HCT116 (cell line): ENCODE measurements at regions not wholly inside any gene's neighbourhood (a gene's known extent, or its start where the extent isn't known, plus 50 kb on each side); places are given as distances from the start of the nearest gene placed in this dataset.

ENCODE experiments used
- ATAC-seq: fragments of 200-7000 bp; cut with Tn5 transposase; 2 replicates; pipeline ENCODE4 v1.9.1; 2020; ENCODE audit warnings: mild to moderate bottlenecking, moderate library complexity
- BruUV-seq: library from RNA; stranded (reverse); fragments of 400-500 nt; replicated peaks from 2 replicates; lab custom pipeline; 2021; lab: Mats Ljungman, UMichigan
- CTCF ChIA-PET: fragments of 300-600 bp; sonication (Branson Sonifier 250); formaldehyde crosslinking; loops from one replicate; lab custom pipeline; 2021; ENCODE audit warnings: antibody characterized with exemption; lab: Charles Lee
- POLR2A ChIA-PET: fragments of 300-600, 350-600 bp; sonication (Branson Sonifier 250); formaldehyde crosslinking; loops from one replicate; lab custom pipeline; 2021; ENCODE audit warnings: antibody characterized with exemption; lab: Charles Lee
- RAD21 ChIA-PET, 2 experiments: fragments of 300-600 bp; sonication (Branson Sonifier 250); formaldehyde crosslinking; loops; one replicate each; lab custom pipeline; 2023; ENCODE audit warnings: low total read pairs in 2 of 2; ENCODE audit not compliant: uncharacterized antibody in 2 of 2, unreplicated experiment in 2 of 2, low non-redundant PET in 1 of 2; lab: Charles Lee
- DNase-seq: peaks from one replicate; pipeline ENCODE4 v3.0.0-alpha.2; 2010; ENCODE audit warnings: low read depth, low spot score
- H2AFZ ChIP-seq: fragments of 200-600 bp; shearing (Covaris generic), sonication (generic); 2 replicates; pipeline ENCODE4 v1.6.1; 2017; ENCODE audit warnings: low read depth, mixed run types, mixed read lengths, antibody characterized with exemption, low read length; ENCODE audit not compliant: poor library complexity, severe bottlenecking
- H3K27ac ChIP-seq: 2 replicates; pipeline ENCODE4 v1.5.1; 2012; ENCODE audit warnings: low read depth, low read length
- H3K27me3 ChIP-seq: fragments of 200-600 bp; sonication (generic); 2 replicates; pipeline ENCODE4 v1.6.1; 2016; ENCODE audit warnings: mixed run types, low read length, mixed read lengths; ENCODE audit not compliant: insufficient read depth
- H3K36me3 ChIP-seq, 2 experiments: fragments of 200-500 bp in 1 of 2; fragments of 200-600 bp in 1 of 2; sonication (Bioruptor generic) in 1 of 2; sonication (generic) in 1 of 2; 2 replicates each; pipeline versions ENCODE4 v1.5.1 to v1.6.1; 2014 to 2016; ENCODE audit warnings: low read length in 2 of 2, inconsistent platforms in 1 of 2, mixed read lengths in 1 of 2, mixed run types in 1 of 2; ENCODE audit not compliant: insufficient read depth in 2 of 2, control insufficient read depth in 1 of 2
- H3K4me1 ChIP-seq, 2 experiments: fragments of 200-600 bp in 1 of 2; sonication (generic) in 1 of 2; 2 replicates each; pipeline versions ENCODE4 v1.5.1 to v1.6.1; 2012 to 2017; ENCODE audit warnings: low read length in 2 of 2, inconsistent platforms in 1 of 2, mild to moderate bottlenecking in 1 of 2, mixed read lengths in 1 of 2, mixed run types in 1 of 2, moderate library complexity in 1 of 2; ENCODE audit not compliant: insufficient read depth in 2 of 2, control insufficient read depth in 1 of 2
- H3K4me2 ChIP-seq: fragments of 200-600 bp; sonication (generic); 2 replicates; pipeline ENCODE4 v1.6.1; 2017; ENCODE audit warnings: mixed run types, low read length, mixed read lengths
- H3K4me3 ChIP-seq, 2 experiments: fragments of 200-600 bp in 1 of 2; sonication (generic) in 1 of 2; replicated peaks in 1 of 2; 2 replicates each; pipeline ENCODE4 v1.5.1; 2011 to 2016; ENCODE audit warnings: low read length in 2 of 2, control low read depth in 1 of 2, low read depth in 1 of 2, mild to moderate bottlenecking in 1 of 2, mixed read lengths in 1 of 2, mixed run types in 1 of 2
- H3K79me2 ChIP-seq: fragments of 200-600 bp; sonication (generic); 2 replicates; pipeline ENCODE4 v1.6.1; 2017; ENCODE audit warnings: mild to moderate bottlenecking, mixed run types, low read length, moderate library complexity, mixed read lengths; ENCODE audit not compliant: insufficient read depth
- H3K9ac ChIP-seq: fragments of 200-600 bp; sonication (generic); 2 replicates; pipeline ENCODE4 v1.6.1; 2016; ENCODE audit warnings: low read length, mixed read lengths
- H3K9me2 ChIP-seq: fragments of 200-600 bp; sonication (generic), shearing (Covaris generic); 2 replicates; pipeline ENCODE4 v1.6.1; 2017; ENCODE audit warnings: mixed run types, mild to moderate bottlenecking, moderate library complexity; ENCODE audit not compliant: insufficient read depth
- H3K9me3 ChIP-seq, 2 experiments: fragments of 200-500 bp in 1 of 2; fragments of 200-600 bp in 1 of 2; sonication (Bioruptor generic) in 1 of 2; sonication (generic) in 1 of 2; 2 replicates each; pipeline ENCODE4 v1.6.1; 2014 to 2017; ENCODE audit warnings: low read length in 2 of 2, mixed read lengths in 2 of 2, inconsistent platforms in 1 of 2, low read depth in 1 of 2, mild to moderate bottlenecking in 1 of 2, mixed run types in 1 of 2, moderate library complexity in 1 of 2; ENCODE audit not compliant: control insufficient read depth in 1 of 2, insufficient read depth in 1 of 2
- H4K20me1 ChIP-seq: fragments of 200-600 bp; sonication (generic), shearing (Covaris generic); 2 replicates; pipeline ENCODE4 v1.6.1; 2017; ENCODE audit warnings: mixed run types, mild to moderate bottlenecking, moderate library complexity; ENCODE audit not compliant: insufficient read depth
- CBX3 ChIP-seq: IDR thresholded peaks from 2 replicates; pipeline ENCODE4 v1.6.1; 2012; ENCODE audit warnings: low read depth
- CEBPB ChIP-seq: IDR thresholded peaks from 2 replicates; pipeline ENCODE4 v1.6.1; 2012; ENCODE audit warnings: low read depth
- EGR1 ChIP-seq: IDR thresholded peaks from 2 replicates; pipeline ENCODE4 v1.6.1; 2012; ENCODE audit warnings: low read depth
- ELF1 ChIP-seq: IDR thresholded peaks from 2 replicates; pipeline ENCODE4 v1.6.1; 2012; ENCODE audit warnings: low read depth, borderline replicate concordance
- EZH2 ChIP-seq: fragments of 200-600 bp; sonication (generic); IDR thresholded peaks from 2 replicates; pipeline ENCODE4 v1.6.1; 2017; ENCODE audit warnings: antibody characterized with exemption, mixed run types
- EZH2phosphoT487 ChIP-seq: fragments of 200-600 bp; IDR thresholded peaks from 2 replicates; pipeline ENCODE4 v1.6.1; 2018; ENCODE audit warnings: antibody characterized with exemption, borderline replicate concordance
- FOSL1 ChIP-seq: IDR thresholded peaks from 2 replicates; pipeline ENCODE4 v1.6.1; 2012; ENCODE audit warnings: low read depth
- JUND ChIP-seq: IDR thresholded peaks from 2 replicates; pipeline ENCODE4 v1.6.1; 2012
- POLR2A ChIP-seq: IDR thresholded peaks from 2 replicates; pipeline ENCODE4 v1.7.0; 2011; ENCODE audit warnings: borderline replicate concordance; ENCODE audit not compliant: insufficient read depth, insufficient read length; ENCODE audit errors: extremely low read depth
- RAD21 ChIP-seq: IDR thresholded peaks from 2 replicates; pipeline ENCODE4 v1.6.1; 2012; ENCODE audit warnings: low read depth, mild to moderate bottlenecking
- SIN3A ChIP-seq: IDR thresholded peaks from 2 replicates; pipeline ENCODE4 v1.6.1; 2012; ENCODE audit warnings: low read depth
- SP1 ChIP-seq: IDR thresholded peaks from 2 replicates; pipeline ENCODE4 v1.6.1; 2012; ENCODE audit warnings: low read depth
- TCF7L2 ChIP-seq: IDR thresholded peaks from 2 replicates; pipeline ENCODE4 v1.7.0; 2011; ENCODE audit warnings: borderline replicate concordance, inconsistent platforms; ENCODE audit not compliant: insufficient read depth, insufficient read length; ENCODE audit errors: extremely low read depth
- YY1 ChIP-seq: IDR thresholded peaks from 2 replicates; pipeline ENCODE4 v1.6.1; 2011; ENCODE audit warnings: low read length, low read depth, moderate library complexity, mild to moderate bottlenecking; ENCODE audit not compliant: insufficient replicate concordance; ENCODE audit errors: extremely low read depth
- ZFX ChIP-seq: fragments of 450-650 bp; IDR thresholded peaks from 2 replicates; pipeline ENCODE4 v1.6.1; 2017
- intact Hi-C: fragments of 100-400 bp; cut with micrococcal nuclease; formaldehyde crosslinking; loops from 2 replicates; pipeline ENCODE4 v1.10.0; 2022
- TF ChIP-seq, protein P1 (sequence below): IDR thresholded peaks from 2 replicates; pipeline ENCODE4 v1.6.1; 2012; ENCODE audit warnings: low read depth
- TF ChIP-seq, protein P2 (sequence below): IDR thresholded peaks from 2 replicates; pipeline ENCODE4 v1.6.1; 2012
- TF ChIP-seq, protein P3 (sequence below), 3 experiments: fragments of 200-600 bp in 1 of 3; sonication (generic) in 1 of 3; IDR thresholded peaks in 2 of 3; conservative IDR thresholded peaks in 1 of 3; 2 replicates each; pipeline ENCODE4 v1.5.1; 2012 to 2017; ENCODE audit warnings: low read depth in 2 of 3, low read length in 2 of 3, antibody characterized with exemption in 1 of 3, borderline replicate concordance in 1 of 3, control low read depth in 1 of 3, mild to moderate bottlenecking in 1 of 3, mixed read lengths in 1 of 3, mixed run types in 1 of 3, moderate library complexity in 1 of 3; ENCODE audit not compliant: insufficient read depth in 1 of 3
- TF ChIP-seq, protein P4 (sequence below): IDR thresholded peaks from 2 replicates; pipeline ENCODE4 v1.6.1; 2012

DNA sequence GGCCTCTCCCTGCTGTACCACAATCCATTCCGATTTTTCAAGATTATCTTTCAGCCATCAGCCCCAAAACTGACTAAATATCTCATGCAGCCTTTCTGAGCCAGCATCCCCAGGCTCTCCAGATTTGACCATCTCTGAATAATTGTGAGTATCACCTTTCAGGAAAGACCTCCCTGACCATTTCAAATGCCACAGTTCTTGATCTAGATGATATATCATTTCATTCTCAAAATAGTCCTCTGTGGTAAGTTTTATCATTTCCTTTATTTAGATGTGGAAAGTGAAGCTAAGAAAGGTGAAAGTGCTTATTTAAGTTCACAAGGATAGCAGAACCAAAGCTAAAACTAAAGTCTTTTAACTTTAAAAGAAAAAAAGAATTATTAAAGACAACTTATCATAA is 244.0 kb downstream of the PLPP3 start:
- no peak for TF ChIP-seq SIN3A
- no peak for TF ChIP-seq POLR2A
- no peak for TF ChIP-seq CBX3
- TF ChIP-seq, protein P1, sequence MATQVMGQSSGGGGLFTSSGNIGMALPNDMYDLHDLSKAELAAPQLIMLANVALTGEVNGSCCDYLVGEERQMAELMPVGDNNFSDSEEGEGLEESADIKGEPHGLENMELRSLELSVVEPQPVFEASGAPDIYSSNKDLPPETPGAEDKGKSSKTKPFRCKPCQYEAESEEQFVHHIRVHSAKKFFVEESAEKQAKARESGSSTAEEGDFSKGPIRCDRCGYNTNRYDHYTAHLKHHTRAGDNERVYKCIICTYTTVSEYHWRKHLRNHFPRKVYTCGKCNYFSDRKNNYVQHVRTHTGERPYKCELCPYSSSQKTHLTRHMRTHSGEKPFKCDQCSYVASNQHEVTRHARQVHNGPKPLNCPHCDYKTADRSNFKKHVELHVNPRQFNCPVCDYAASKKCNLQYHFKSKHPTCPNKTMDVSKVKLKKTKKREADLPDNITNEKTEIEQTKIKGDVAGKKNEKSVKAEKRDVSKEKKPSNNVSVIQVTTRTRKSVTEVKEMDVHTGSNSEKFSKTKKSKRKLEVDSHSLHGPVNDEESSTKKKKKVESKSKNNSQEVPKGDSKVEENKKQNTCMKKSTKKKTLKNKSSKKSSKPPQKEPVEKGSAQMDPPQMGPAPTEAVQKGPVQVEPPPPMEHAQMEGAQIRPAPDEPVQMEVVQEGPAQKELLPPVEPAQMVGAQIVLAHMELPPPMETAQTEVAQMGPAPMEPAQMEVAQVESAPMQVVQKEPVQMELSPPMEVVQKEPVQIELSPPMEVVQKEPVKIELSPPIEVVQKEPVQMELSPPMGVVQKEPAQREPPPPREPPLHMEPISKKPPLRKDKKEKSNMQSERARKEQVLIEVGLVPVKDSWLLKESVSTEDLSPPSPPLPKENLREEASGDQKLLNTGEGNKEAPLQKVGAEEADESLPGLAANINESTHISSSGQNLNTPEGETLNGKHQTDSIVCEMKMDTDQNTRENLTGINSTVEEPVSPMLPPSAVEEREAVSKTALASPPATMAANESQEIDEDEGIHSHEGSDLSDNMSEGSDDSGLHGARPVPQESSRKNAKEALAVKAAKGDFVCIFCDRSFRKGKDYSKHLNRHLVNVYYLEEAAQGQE = no peak
- no peak for TF ChIP-seq RAD21
- no peak for TF ChIP-seq SP1
- no peak for TF ChIP-seq JUND
- TF ChIP-seq ELF1 = no peak
- TF ChIP-seq EZH2 = no peak
- TF ChIP-seq ZFX = no peak
- TF ChIP-seq EZH2phosphoT487 = no peak
- TF ChIP-seq EGR1 = no peak
- TF ChIP-seq, protein P2, sequence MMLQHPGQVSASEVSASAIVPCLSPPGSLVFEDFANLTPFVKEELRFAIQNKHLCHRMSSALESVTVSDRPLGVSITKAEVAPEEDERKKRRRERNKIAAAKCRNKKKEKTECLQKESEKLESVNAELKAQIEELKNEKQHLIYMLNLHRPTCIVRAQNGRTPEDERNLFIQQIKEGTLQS = no peak
- no peak for TF ChIP-seq YY1
- TF ChIP-seq CEBPB = no peak
- TF ChIP-seq FOSL1 = no peak
- TF ChIP-seq, protein P3, sequence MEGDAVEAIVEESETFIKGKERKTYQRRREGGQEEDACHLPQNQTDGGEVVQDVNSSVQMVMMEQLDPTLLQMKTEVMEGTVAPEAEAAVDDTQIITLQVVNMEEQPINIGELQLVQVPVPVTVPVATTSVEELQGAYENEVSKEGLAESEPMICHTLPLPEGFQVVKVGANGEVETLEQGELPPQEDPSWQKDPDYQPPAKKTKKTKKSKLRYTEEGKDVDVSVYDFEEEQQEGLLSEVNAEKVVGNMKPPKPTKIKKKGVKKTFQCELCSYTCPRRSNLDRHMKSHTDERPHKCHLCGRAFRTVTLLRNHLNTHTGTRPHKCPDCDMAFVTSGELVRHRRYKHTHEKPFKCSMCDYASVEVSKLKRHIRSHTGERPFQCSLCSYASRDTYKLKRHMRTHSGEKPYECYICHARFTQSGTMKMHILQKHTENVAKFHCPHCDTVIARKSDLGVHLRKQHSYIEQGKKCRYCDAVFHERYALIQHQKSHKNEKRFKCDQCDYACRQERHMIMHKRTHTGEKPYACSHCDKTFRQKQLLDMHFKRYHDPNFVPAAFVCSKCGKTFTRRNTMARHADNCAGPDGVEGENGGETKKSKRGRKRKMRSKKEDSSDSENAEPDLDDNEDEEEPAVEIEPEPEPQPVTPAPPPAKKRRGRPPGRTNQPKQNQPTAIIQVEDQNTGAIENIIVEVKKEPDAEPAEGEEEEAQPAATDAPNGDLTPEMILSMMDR (IDR thresholded peaks at IDR 0.05 in 2 of 3, conservative IDR thresholded peaks at IDR 0.05 in 1 of 3; ENCODE audit: borderline replicate concordance in 1 of 3, insufficient read depth in 1 of 3, low read depth in 2 of 3, low read length in 2 of 3) = no peak
- TF ChIP-seq TCF7L2 = no peak
- TF ChIP-seq, protein P4, sequence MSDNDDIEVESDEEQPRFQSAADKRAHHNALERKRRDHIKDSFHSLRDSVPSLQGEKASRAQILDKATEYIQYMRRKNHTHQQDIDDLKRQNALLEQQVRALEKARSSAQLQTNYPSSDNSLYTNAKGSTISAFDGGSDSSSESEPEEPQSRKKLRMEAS = no peak
- intact Hi-C loops = no loop called here
- no peak overlapping the region for H3K9ac ChIP-seq
- no peaks in the 10 kb centered on the region for H3K79me2 ChIP-seq
- ChIA-PET RAD21 (no interaction called here), CTCF (no interaction called here), POLR2A (no interaction called here)
- H3K27ac ChIP-seq = no peak overlapping the region
- no peak overlapping the region for H3K4me3 ChIP-seq
- no TSS peak for BruUV-seq
- no peaks in the 10 kb centered on the region for H3K9me3 ChIP-seq
- no peaks in the 10 kb centered on the region for H4K20me1 ChIP-seq
- no peak for DNase-seq
- ATAC-seq = no peak
- no peaks in the 10 kb centered on the region for H3K36me3 ChIP-seq
- no peaks in the 10 kb centered on the region for H3K27me3 ChIP-seq
- no peak overlapping the region for H2AFZ ChIP-seq
- H3K4me1 ChIP-seq = peaks cover 3 to 17% of the 10 kb centered on the region in 2 experiments; a peak in 2 of 4 replicates
- H3K9me2 ChIP-seq = no peaks in the 10 kb centered on the region; the same call in 1 of the 2 replicates
- H3K4me2 ChIP-seq = no peak overlapping the region
